HepG2 (cell line): ENCODE measurements at regions not wholly inside any gene's neighbourhood (a gene's known extent, or its start where the extent isn't known, plus 50 kb on each side); places are given as distances from the start of the nearest gene placed in this dataset.

Experiments used
- ATAC-seq: fragments of 200-7000 bp; cut with Tn5 transposase; 3 replicates; pipeline ENCODE4 v1.9.1; 2020; ENCODE audit warnings: mild to moderate bottlenecking, moderate library complexity
- BruUV-seq: library from RNA; stranded (reverse); fragments of 400-500 nt; replicated peaks from 2 replicates; lab custom pipeline; 2021; lab: Mats Ljungman, UMichigan
- CTCF ChIA-PET: fragments of 300-600 bp; formaldehyde crosslinking; extraction: SDS; loops from one replicate; lab custom pipeline; 2021; ENCODE audit warnings: low total read pairs, inconsistent platforms, low intra/inter-chr PET ratio; lab: Yijun Ruan, JAX
- POLR2A ChIA-PET: fragments of 350-600 bp; sonication (Branson Sonifier 250); formaldehyde crosslinking; loops from one replicate; lab custom pipeline; 2020; ENCODE audit warnings: antibody characterized with exemption, inconsistent platforms; lab: Yijun Ruan, JAX
- DNase-seq: peaks from one replicate; pipeline ENCODE4 v3.0.0-alpha.2; 2015; ENCODE audit warnings: low spot score
- FAIRE-seq: peaks from 3 replicates; lab custom pipeline; 2011; peaks lifted over from hg19 to GRCh38; lab: Jason Lieb, UNC
- H2AFZ ChIP-seq: one replicate; pipeline ENCODE4 v1.6.1; 2011; ENCODE audit warnings: low read length, inconsistent platforms
- H3K27ac ChIP-seq: fragments of 300-600 bp; 3 replicates; pipeline ENCODE4 v1.8.0; 2011; ENCODE audit warnings: mixed run types, mild to moderate bottlenecking, mixed read lengths, low read length, inconsistent platforms; ENCODE audit not compliant: insufficient read depth; ENCODE audit errors: extremely low read length
- H3K27me3 ChIP-seq, 2 experiments: fragments of 200-600 bp in 1 of 2; 2 replicates in 1 of 2; 3 replicates in 1 of 2; pipeline versions ENCODE4 v1.6.0 to v1.8.0; 2011; ENCODE audit warnings: low read length in 2 of 2, mild to moderate bottlenecking in 2 of 2, moderate library complexity in 2 of 2, inconsistent platforms in 1 of 2; ENCODE audit not compliant: insufficient read depth in 2 of 2, control insufficient read depth in 1 of 2
- H3K36me3 ChIP-seq, 2 experiments: fragments of 200-600 bp in 1 of 2; replicated peaks in 1 of 2; 2 replicates in 1 of 2; 3 replicates in 1 of 2; pipeline versions ENCODE4 v1.5.1 to v1.8.0; 2011; ENCODE audit warnings: low read length in 2 of 2, inconsistent platforms in 1 of 2; ENCODE audit not compliant: insufficient read depth in 2 of 2, control insufficient read depth in 1 of 2
- H3K4me1 ChIP-seq: 2 replicates; pipeline ENCODE4 v1.5.1; 2012; ENCODE audit warnings: low read length, inconsistent platforms; ENCODE audit not compliant: insufficient read depth
- H3K4me2 ChIP-seq: 2 replicates; pipeline ENCODE4 v1.6.0; 2011; ENCODE audit warnings: low read depth, low read length, inconsistent platforms
- H3K4me3 ChIP-seq, 3 experiments: fragments of 200-600 bp in 1 of 3; sonication (generic), shearing (Covaris generic) in 1 of 3; replicated peaks in 1 of 3; 2 replicates each; pipeline ENCODE4 v1.5.1; 2011 to 2016; ENCODE audit warnings: low read length in 3 of 3, inconsistent platforms in 2 of 3, low read depth in 2 of 3, mild to moderate bottlenecking in 2 of 3, control low read depth in 1 of 3, mixed read lengths in 1 of 3; ENCODE audit not compliant: insufficient read depth in 1 of 3
- H3K79me2 ChIP-seq: one replicate; pipeline ENCODE4 v1.6.1; 2011; ENCODE audit warnings: low read length, inconsistent platforms; ENCODE audit not compliant: insufficient read depth
- H3K9ac ChIP-seq: 2 replicates; pipeline ENCODE4 v1.6.0; 2011; ENCODE audit warnings: mild to moderate bottlenecking, low read depth, low read length, inconsistent platforms; ENCODE audit not compliant: insufficient read depth
- H3K9me3 ChIP-seq: 2 replicates; pipeline ENCODE4 v1.5.1; 2012; ENCODE audit warnings: mild to moderate bottlenecking, low read length
- H4K20me1 ChIP-seq: 2 replicates; pipeline ENCODE4 v1.6.0; 2011; ENCODE audit warnings: inconsistent platforms, mild to moderate bottlenecking, low read length, moderate library complexity; ENCODE audit not compliant: insufficient read depth
- HDAC2 ChIP-seq: sonication (generic); formaldehyde crosslinking; IDR thresholded peaks from 2 replicates; pipeline ENCODE4 v1.4.0; 2020; ENCODE audit warnings: missing genetic modification reagents
- HNF4G ChIP-seq, 2 experiments: sonication (generic) in 1 of 2; formaldehyde crosslinking in 1 of 2; IDR thresholded peaks; 2 replicates each; pipeline versions ENCODE4 v1.4.0 to v1.6.1; 2011 to 2020; ENCODE audit warnings: borderline replicate concordance in 2 of 2, low read depth in 2 of 2, mild to moderate bottlenecking in 2 of 2, low read length in 1 of 2, missing genetic modification reagents in 1 of 2, moderate library complexity in 1 of 2
- NCOA5 ChIP-seq: sonication (generic); formaldehyde crosslinking; IDR thresholded peaks from 2 replicates; pipeline ENCODE4 v1.4.0; 2020; ENCODE audit warnings: missing genetic modification reagents
- RFX1 ChIP-seq: fragments of 450-650 bp; IDR thresholded peaks from 2 replicates; pipeline ENCODE4 v1.6.1; 2017
- RXRA ChIP-seq: sonication (generic); formaldehyde crosslinking; IDR thresholded peaks from 2 replicates; pipeline ENCODE4 v1.5.1; 2020; ENCODE audit warnings: missing genetic modification reagents
- SAFB2 ChIP-seq: sonication (generic); formaldehyde crosslinking; IDR thresholded peaks from 2 replicates; pipeline ENCODE4 v1.5.1; 2020; ENCODE audit warnings: missing genetic modification reagents, low read depth, mild to moderate bottlenecking, borderline replicate concordance
- SNAPC2 ChIP-seq: sonication (generic); formaldehyde crosslinking; IDR thresholded peaks from 2 replicates; pipeline ENCODE4 v1.8.1; 2022; ENCODE audit warnings: mild to moderate bottlenecking, missing genetic modification reagents
- ZNF225 ChIP-seq: sonication (generic); formaldehyde crosslinking; IDR thresholded peaks from 2 replicates; pipeline ENCODE4 v1.4.0; 2020; ENCODE audit warnings: mild to moderate bottlenecking, missing genetic modification reagents
- ZNF460 ChIP-seq: sonication (generic); formaldehyde crosslinking; IDR thresholded peaks from 2 replicates; pipeline ENCODE4 v1.5.1; 2020; ENCODE audit warnings: missing genetic modification reagents, mild to moderate bottlenecking, borderline replicate concordance
- ZNF484 ChIP-seq: sonication (generic); formaldehyde crosslinking; IDR thresholded peaks from 2 replicates; pipeline ENCODE4 v1.5.1; 2020; ENCODE audit warnings: mild to moderate bottlenecking, low read depth, missing genetic modification reagents, borderline replicate concordance
- WGBS: methylation state at CpG from one replicate; pipeline ENCODE4 v1.1.6; 2017; ENCODE audit warnings: low lambda C conversion rate; 5-methylcytosine and 5-hydroxymethylcytosine counted together
- in situ Hi-C: cut with HindIII; loops from 2 replicates; pipeline ENCODE4 v1.10.0; 2017; ENCODE audit warnings: low pct_unique_long_range_greater_than_20kb; ENCODE audit not compliant: extremely low pct_ligation_motif_present
- intact Hi-C: fragments of 100-400 bp; cut with micrococcal nuclease; formaldehyde crosslinking; loops from one replicate; pipeline ENCODE4 v1.10.0; 2022; ENCODE audit not compliant: unreplicated experiment
- TF ChIP-seq, protein P1 (sequence below): sonication (generic); formaldehyde crosslinking; IDR thresholded peaks from 2 replicates; pipeline ENCODE4 v1.4.0; 2020; ENCODE audit warnings: missing genetic modification reagents
- TF ChIP-seq, protein P2 (sequence below): sonication (generic); formaldehyde crosslinking; IDR thresholded peaks from 2 replicates; pipeline ENCODE4 v1.8.1; 2023; ENCODE audit warnings: mild to moderate bottlenecking, missing genetic modification reagents

DNA sequence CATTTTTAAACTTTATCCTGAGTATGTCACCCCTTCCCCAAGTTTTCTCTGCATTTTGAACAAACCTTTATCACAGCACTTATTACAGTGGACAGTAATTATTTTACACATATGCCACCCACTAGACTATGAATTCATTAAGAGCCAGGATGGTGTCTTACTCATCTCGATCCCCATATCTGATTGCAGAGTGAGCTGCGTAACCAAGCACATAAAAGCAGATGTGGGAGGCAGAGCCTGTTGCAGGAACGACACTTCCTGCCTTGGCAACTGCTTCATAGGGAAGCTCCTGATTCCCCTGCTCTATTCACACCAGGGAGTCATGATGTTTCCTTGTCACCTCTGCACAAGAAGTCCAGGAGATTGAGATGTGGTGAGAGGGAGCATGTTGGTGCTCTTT, 91.1 kb downstream of the MINAR1 start:
- H2AFZ ChIP-seq: no peak overlapping the region
- ChIA-PET POLR2A (no interaction called here), CTCF (no interaction called here)
- H3K27ac ChIP-seq: no peak overlapping the region
- H3K4me2 ChIP-seq: no peak overlapping the region
- DNase-seq: no peak
- no peaks in the 10 kb centered on the region for H4K20me1 ChIP-seq
- ATAC-seq: no peak
- H3K79me2 ChIP-seq: no peaks in the 10 kb centered on the region
- intact Hi-C loops: no loop called here
- no peaks in the 10 kb centered on the region for H3K27me3 ChIP-seq
- FAIRE-seq: no peak
- TF ChIP-seq, protein P1, sequence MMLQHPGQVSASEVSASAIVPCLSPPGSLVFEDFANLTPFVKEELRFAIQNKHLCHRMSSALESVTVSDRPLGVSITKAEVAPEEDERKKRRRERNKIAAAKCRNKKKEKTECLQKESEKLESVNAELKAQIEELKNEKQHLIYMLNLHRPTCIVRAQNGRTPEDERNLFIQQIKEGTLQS (CRISPR knock-in tag): no peak
- TF ChIP-seq ZNF460 (CRISPR knock-in tag) (no peak), RFX1 (no peak), ZNF225 (no peak), HNF4G (IDR thresholded peaks at IDR 0.05; ENCODE audit: borderline replicate concordance, low read depth, low read length) (no peak), HNF4G (CRISPR knock-in tag; IDR thresholded peaks at IDR 0.05; ENCODE audit: borderline replicate concordance, low read depth) (no peak), SAFB2 (no peak)
- no peaks in the 10 kb centered on the region for H3K36me3 ChIP-seq
- H3K4me1 ChIP-seq: no peaks in the 10 kb centered on the region
- no peak overlapping the region for H3K9ac ChIP-seq
- WGBS: 31% methylated on average over 3 of the region's 3 CpGs
- H3K4me3 ChIP-seq: no peak overlapping the region
- no TSS peak for BruUV-seq
- in situ Hi-C loops: no loop called here
- H3K9me3 ChIP-seq: no peaks in the 10 kb centered on the region

DNA sequence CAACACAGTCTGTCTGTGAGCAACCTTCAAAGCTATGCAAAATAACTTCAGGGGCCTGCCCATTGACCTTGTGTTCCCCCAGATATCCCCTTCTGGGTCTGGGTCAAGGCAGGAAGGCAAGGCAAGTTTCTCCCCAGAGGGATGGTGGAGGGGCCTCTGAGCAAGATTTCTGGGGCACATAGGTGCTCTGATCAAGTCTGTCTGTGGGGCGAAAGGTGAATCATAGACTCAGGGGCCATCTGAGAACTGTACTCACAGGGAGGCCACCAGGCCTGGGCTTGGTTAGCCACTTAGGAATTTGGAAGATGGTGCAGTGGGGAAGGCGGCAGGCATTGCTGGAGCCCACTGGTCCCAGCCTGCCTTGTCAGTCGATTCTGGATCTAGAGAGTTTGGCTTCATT, 92.4 kb downstream of the MINAR1 start:
- in situ Hi-C loops: no loop called here
- CTCF ChIA-PET: no interaction called here
- no TSS peak for BruUV-seq

More for the DNA sequence above, 92.4 kb downstream of the MINAR1 start:
- no peak for FAIRE-seq
- no peaks in the 10 kb centered on the region for H3K27me3 ChIP-seq
- H4K20me1 ChIP-seq: no peaks in the 10 kb centered on the region
- H2AFZ ChIP-seq: no peak overlapping the region
- no peaks in the 10 kb centered on the region for H3K9me3 ChIP-seq
- no peak overlapping the region for H3K9ac ChIP-seq
- no peaks in the 10 kb centered on the region for H3K4me1 ChIP-seq
- no peak overlapping the region for H3K27ac ChIP-seq
- intact Hi-C loops: no loop called here
- no peak overlapping the region for H3K4me2 ChIP-seq
- no peaks in the 10 kb centered on the region for H3K36me3 ChIP-seq
- 50% methylated on average over 2 of the region's 3 CpGs for WGBS
- H3K79me2 ChIP-seq: no peaks in the 10 kb centered on the region
- H3K4me3 ChIP-seq: no peak overlapping the region
- DNase-seq: no peak
- no peak for ATAC-seq
- POLR2A ChIA-PET: no interaction called here
- TF ChIP-seq RXRA (CRISPR knock-in tag) (no peak), SNAPC2 (CRISPR knock-in tag) (no peak), HDAC2 (CRISPR knock-in tag) (no peak), ZNF484 (CRISPR knock-in tag) (no peak), NCOA5 (CRISPR knock-in tag) (no peak)
- TF ChIP-seq, protein P2, sequence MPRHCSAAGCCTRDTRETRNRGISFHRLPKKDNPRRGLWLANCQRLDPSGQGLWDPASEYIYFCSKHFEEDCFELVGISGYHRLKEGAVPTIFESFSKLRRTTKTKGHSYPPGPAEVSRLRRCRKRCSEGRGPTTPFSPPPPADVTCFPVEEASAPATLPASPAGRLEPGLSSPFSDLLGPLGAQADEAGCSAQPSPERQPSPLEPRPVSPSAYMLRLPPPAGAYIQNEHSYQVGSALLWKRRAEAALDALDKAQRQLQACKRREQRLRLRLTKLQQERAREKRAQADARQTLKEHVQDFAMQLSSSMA (CRISPR knock-in tag): no peak
